H1 (cell line): ENCODE measurements at regions not wholly inside any gene's neighbourhood (a gene's known extent, or its start where the extent isn't known, plus 50 kb on each side); places are given as distances from the start of the nearest gene placed in this dataset.

Experiments
- CHD2 ChIP-seq: IDR thresholded peaks from 2 replicates; pipeline ENCODE4 v1.6.1; 2012; ENCODE audit warnings: low read length, improper control_type of control experiment
- EP300 ChIP-seq, 2 experiments: IDR thresholded peaks; 1 replicate in 1 of 2; 2 replicates in 1 of 2; pipeline ENCODE4 v1.6.1; 2011 to 2012; ENCODE audit warnings: low read depth in 2 of 2, low read length in 2 of 2, mild to moderate bottlenecking in 2 of 2, borderline replicate concordance in 1 of 2, inconsistent platforms in 1 of 2, moderate library complexity in 1 of 2
- POLR2A ChIP-seq, 2 experiments: IDR thresholded peaks; 1 replicate in 1 of 2; 2 replicates in 1 of 2; pipeline ENCODE4 v1.6.1; 2011; ENCODE audit warnings: low read depth in 2 of 2, low read length in 2 of 2, mild to moderate bottlenecking in 2 of 2; ENCODE audit errors: control extremely low read depth in 1 of 2
- POLR2AphosphoS5 ChIP-seq: IDR thresholded peaks from 2 replicates; pipeline ENCODE4 v1.6.1; 2011; ENCODE audit warnings: low read depth, low read length
- POU5F1 ChIP-seq: IDR thresholded peaks from 2 replicates; pipeline ENCODE4 v1.6.1; 2011; ENCODE audit warnings: low read depth, mild to moderate bottlenecking, low read length, moderate library complexity
- SRF ChIP-seq: IDR thresholded peaks from 2 replicates; pipeline ENCODE4 v1.6.1; 2011; ENCODE audit warnings: mild to moderate bottlenecking, low read depth, low read length, moderate library complexity
- TF ChIP-seq, protein P1 (sequence below), 3 experiments: IDR thresholded peaks; 1 replicate in 2 of 3; 2 replicates in 1 of 3; pipeline versions ENCODE4 v1.5.1 to v1.6.1; 2011; ENCODE audit warnings: low read length in 3 of 3, mild to moderate bottlenecking in 3 of 3, inconsistent platforms in 2 of 3, low read depth in 1 of 3, moderate library complexity in 1 of 3; ENCODE audit not compliant: insufficient read depth in 1 of 3; ENCODE audit errors: control extremely low read depth in 1 of 3
- TF ChIP-seq, protein P2 (sequence below): IDR thresholded peaks from 2 replicates; pipeline ENCODE4 v1.6.1; 2012; ENCODE audit warnings: inconsistent platforms

DNA sequence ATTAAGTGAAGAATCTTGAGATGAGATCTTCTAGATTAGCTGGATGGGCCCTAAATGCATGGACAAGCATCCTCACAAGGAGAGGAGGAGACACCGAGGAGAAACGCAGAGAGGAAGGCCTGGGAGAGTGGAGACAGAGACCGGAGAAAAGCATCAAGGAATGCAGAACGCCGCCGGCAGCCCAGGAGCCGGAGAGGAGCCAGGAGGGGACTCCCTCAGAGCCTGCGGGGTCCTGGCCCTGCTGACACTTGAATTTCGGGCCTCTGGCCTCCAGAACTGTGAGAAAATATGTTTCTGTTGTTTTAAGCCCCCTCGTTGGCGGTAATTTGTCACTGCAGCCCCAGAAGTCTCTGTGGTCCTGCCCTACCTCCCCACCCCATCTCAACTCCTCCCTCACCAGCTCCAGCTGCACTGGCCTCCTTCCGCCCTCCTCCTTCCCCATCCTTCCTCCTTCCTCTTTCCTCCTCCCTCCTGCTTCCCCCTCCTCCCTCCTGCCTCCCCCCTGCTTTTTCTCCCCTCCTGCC is 116.7 kb downstream of the TWIST2 start:
- TF ChIP-seq, protein P1, sequence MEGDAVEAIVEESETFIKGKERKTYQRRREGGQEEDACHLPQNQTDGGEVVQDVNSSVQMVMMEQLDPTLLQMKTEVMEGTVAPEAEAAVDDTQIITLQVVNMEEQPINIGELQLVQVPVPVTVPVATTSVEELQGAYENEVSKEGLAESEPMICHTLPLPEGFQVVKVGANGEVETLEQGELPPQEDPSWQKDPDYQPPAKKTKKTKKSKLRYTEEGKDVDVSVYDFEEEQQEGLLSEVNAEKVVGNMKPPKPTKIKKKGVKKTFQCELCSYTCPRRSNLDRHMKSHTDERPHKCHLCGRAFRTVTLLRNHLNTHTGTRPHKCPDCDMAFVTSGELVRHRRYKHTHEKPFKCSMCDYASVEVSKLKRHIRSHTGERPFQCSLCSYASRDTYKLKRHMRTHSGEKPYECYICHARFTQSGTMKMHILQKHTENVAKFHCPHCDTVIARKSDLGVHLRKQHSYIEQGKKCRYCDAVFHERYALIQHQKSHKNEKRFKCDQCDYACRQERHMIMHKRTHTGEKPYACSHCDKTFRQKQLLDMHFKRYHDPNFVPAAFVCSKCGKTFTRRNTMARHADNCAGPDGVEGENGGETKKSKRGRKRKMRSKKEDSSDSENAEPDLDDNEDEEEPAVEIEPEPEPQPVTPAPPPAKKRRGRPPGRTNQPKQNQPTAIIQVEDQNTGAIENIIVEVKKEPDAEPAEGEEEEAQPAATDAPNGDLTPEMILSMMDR (IDR thresholded peaks at IDR 0.05; ENCODE audit: control extremely low read depth in 1 of 3, insufficient read depth in 1 of 3, low read depth in 1 of 3, low read length in 3 of 3) = no peak
- TF ChIP-seq CHD2 = no peak
- no peak for TF ChIP-seq SRF
- no peak for TF ChIP-seq POLR2A (IDR thresholded peaks at IDR 0.05; ENCODE audit: control extremely low read depth in 1 of 2, low read depth in 2 of 2, low read length in 2 of 2)
- no peak for TF ChIP-seq EP300 (IDR thresholded peaks at IDR 0.05; ENCODE audit: borderline replicate concordance in 1 of 2, low read depth in 2 of 2, low read length in 2 of 2)
- no peak for TF ChIP-seq POLR2AphosphoS5
- TF ChIP-seq, protein P2, sequence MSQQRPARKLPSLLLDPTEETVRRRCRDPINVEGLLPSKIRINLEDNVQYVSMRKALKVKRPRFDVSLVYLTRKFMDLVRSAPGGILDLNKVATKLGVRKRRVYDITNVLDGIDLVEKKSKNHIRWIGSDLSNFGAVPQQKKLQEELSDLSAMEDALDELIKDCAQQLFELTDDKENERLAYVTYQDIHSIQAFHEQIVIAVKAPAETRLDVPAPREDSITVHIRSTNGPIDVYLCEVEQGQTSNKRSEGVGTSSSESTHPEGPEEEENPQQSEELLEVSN = no peak
- TF ChIP-seq POU5F1 = no peak
